Ishikawa (cell line): ENCODE measurements at regions not wholly inside any gene's neighbourhood (a gene's known extent, or its start where the extent isn't known, plus 50 kb on each side); places are given as distances from the start of the nearest gene placed in this dataset.

Source experiments
- CEBPB ChIP-seq: IDR thresholded peaks from 2 replicates; pipeline ENCODE4 v1.6.1; 2012
- CREB1 ChIP-seq: IDR thresholded peaks from 2 replicates; pipeline ENCODE4 v1.6.1; 2012; ENCODE audit warnings: low read depth
- EGR1 ChIP-seq: IDR thresholded peaks from 2 replicates; pipeline ENCODE4 v1.6.1; 2012
- EP300 ChIP-seq: IDR thresholded peaks from 2 replicates; pipeline ENCODE4 v1.6.1; 2012; ENCODE audit warnings: borderline replicate concordance
- FOXM1 ChIP-seq: IDR thresholded peaks from 2 replicates; pipeline ENCODE4 v1.6.1; 2012; ENCODE audit warnings: low read depth, borderline replicate concordance
- MAX ChIP-seq: IDR thresholded peaks from 2 replicates; pipeline ENCODE4 v1.6.1; 2012
- NFIC ChIP-seq: IDR thresholded peaks from 2 replicates; pipeline ENCODE4 v1.6.1; 2012
- RAD21 ChIP-seq: IDR thresholded peaks from 2 replicates; pipeline ENCODE4 v1.6.1; 2012; ENCODE audit warnings: low read depth
- REST ChIP-seq: IDR thresholded peaks from 2 replicates; pipeline ENCODE4 v1.6.1; 2012; ENCODE audit warnings: low read depth, mild to moderate bottlenecking
- TAF1 ChIP-seq: IDR thresholded peaks from 2 replicates; pipeline ENCODE4 v1.6.1; 2012; ENCODE audit warnings: low read depth, mild to moderate bottlenecking
- TCF12 ChIP-seq: IDR thresholded peaks from 2 replicates; pipeline ENCODE4 v1.6.1; 2012; ENCODE audit warnings: low read depth
- TEAD4 ChIP-seq: IDR thresholded peaks from 2 replicates; pipeline ENCODE4 v1.6.1; 2012
- YY1 ChIP-seq: IDR thresholded peaks from 2 replicates; pipeline ENCODE4 v1.6.1; 2012; ENCODE audit warnings: low read depth
- ZBTB7A ChIP-seq: IDR thresholded peaks from 2 replicates; pipeline ENCODE4 v1.6.1; 2012; ENCODE audit warnings: low read depth
- TF ChIP-seq, protein P1 (sequence below): IDR thresholded peaks from 2 replicates; pipeline ENCODE4 v1.6.1; 2012

- no peak for TF ChIP-seq TAF1
- TF ChIP-seq EGR1 = no peak
- no peak for TF ChIP-seq TCF12
- TF ChIP-seq, protein P1, sequence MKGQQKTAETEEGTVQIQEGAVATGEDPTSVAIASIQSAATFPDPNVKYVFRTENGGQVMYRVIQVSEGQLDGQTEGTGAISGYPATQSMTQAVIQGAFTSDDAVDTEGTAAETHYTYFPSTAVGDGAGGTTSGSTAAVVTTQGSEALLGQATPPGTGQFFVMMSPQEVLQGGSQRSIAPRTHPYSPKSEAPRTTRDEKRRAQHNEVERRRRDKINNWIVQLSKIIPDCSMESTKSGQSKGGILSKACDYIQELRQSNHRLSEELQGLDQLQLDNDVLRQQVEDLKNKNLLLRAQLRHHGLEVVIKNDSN = no peak
These were observed 66.6 kb downstream of the BTG1 start for GRCh38 chr12:92079054-92079385.

DNA sequence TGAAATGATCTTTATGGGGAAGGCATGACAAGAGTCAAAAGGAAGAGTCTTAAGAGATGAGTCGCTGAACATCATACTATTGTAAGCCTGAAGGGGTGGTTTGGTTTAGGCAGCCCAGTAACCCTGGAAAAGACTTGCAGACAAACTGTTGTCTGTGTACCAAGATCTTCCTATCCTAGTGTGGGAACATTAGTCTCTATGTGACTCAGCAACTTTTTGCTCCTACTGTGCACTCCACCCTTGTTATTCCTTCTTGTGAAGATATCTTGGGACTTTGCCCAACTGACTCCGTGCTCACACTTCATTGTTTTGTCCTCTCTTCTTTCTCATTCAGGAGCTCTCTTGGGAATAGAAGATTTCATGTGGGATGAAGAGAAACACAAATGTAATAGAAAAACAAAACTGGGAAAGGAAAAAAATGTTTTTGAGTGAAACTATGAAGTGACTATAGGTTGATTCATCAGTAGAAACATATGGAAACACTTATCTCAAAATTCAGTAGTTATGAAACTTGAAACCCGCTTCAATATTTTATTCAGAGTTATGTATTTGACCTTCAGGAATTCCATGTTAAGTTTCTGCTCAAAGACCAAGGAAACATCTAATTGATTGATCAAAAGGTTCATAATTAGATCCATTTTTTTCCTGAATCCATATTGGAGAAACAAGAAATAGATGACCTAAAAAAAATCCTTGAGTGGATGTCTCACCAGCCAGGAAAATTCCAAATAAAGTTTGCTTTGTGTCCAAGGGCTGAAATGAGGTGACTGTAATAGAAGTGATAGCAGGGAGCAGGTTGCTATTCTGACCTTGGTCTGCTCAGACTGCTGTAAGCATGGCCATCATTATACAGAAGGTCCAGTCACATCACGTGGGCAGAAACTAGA is 67.2 kb downstream of the BTG1 start:
- TF ChIP-seq REST (no peak), TEAD4 (no peak), CREB1 (no peak), MAX (no peak), NFIC (no peak), FOXM1 (no peak), RAD21 (no peak), CEBPB (no peak), EGR1 (no peak), EP300 (no peak), TCF12 (no peak), YY1 (no peak), TAF1 (no peak), ZBTB7A (no peak)
- TF ChIP-seq, protein P1 = no peak

- TF ChIP-seq TAF1 = no peak
These were observed 68.1 kb downstream of the BTG1 start for GRCh38 chr12:92077530-92077929.

DNA sequence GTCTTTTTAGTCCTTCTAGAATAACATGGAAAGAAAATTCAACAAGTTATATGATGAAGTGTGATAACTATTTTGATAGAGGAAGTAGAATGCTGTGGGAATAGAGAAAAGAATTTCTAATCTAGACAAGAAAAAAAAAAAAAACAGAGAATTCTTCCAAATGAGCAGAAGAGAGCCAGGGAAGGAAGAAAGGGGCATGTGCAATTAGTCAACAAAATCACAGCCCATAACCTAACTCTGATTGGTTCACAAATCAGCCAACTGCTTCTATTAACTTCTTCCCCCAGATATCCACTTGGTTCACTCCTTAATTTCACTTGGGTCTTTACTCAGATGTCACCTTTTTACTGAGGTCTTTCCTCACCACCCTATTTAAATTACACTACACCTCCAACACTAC is 69.5 kb downstream of the BTG1 start:
- no peak for TF ChIP-seq ZBTB7A

DNA sequence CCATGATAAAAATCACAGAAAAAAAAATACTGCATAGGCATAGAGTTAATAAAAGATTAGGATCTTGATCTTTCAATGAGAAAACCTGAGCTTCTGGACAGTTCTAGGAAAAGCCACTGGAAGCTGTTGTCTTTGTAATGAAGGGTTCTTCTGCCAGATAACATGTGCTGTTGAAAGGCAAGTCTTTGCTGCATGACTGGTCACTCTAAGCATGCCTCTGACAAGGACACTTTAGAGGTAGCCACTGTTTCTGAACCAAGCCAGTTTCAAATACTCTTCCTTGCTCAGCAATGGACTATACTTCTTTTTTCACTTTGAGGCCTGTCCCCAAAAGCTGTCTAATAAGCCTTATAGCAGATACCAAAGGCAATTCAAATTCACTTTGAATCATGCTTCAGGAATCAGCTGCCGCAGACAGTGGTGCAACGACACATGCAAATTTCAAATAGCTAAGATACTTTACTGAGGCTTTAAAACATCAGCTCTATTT is 70.2 kb downstream of the BTG1 start:
- TF ChIP-seq TEAD4 = no peak
- TF ChIP-seq CREB1 = no peak
- TF ChIP-seq, protein P1 = no peak

- TF ChIP-seq RAD21 = no peak
- no peak for TF ChIP-seq TEAD4
These were observed 70.8 kb downstream of the BTG1 start for GRCh38 chr12:92074889-92075288.

DNA sequence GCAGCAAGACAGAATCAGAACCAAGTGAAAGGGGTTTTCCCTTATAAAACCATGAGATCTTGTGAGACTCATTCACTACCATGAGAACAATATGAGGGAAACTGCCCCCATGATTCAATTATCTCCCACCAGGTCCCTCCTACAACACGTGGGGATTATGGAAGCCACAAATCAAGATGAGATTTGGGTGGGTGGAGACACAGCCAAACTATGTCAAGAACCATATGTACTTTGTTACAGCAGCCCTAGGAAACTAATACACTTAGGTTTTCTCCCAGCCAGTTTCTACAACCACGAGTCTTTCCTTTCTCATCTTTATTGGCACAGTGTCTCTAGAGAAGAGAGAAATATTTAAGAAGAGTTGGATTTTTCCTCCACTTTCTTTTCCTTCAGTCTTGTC is 72.6 kb downstream of the BTG1 start:
- TF ChIP-seq FOXM1 (no peak), MAX (no peak), RAD21 (no peak), ZBTB7A (no peak)

- TF ChIP-seq MAX = no peak
- no peak for TF ChIP-seq YY1
- TF ChIP-seq TCF12 = no peak
- no peak for TF ChIP-seq ZBTB7A
- TF ChIP-seq NFIC = no peak
- no peak for TF ChIP-seq CEBPB
- TF ChIP-seq EP300 = no peak
- TF ChIP-seq EGR1 = no peak
- no peak for TF ChIP-seq RAD21
These were observed 73.5 kb downstream of the BTG1 start for GRCh38 chr12:92072112-92072511.
